Stomach (tissue), 8 donors: ENCODE measurements at regions not wholly inside any gene's neighbourhood (a gene's known extent, or its start where the extent isn't known, plus 50 kb on each side); places are given as distances from the start of the nearest gene placed in this dataset.

Source experiments
- DNase-seq, 2 donors: peaks; one replicate each; pipeline versions ENCODE4 v3.0.0 to v3.0.0-alpha.2; 2013 to 2019
- H3K27ac ChIP-seq, 5 donors: fragments of 200-600 bp in 4 of 5; sonication (generic) in 4 of 5; one replicate each; pipeline ENCODE4 v1.5.1; 2013 to 2019; ENCODE audit warnings: mild to moderate bottlenecking in 1 of 5, moderate library complexity in 1 of 5
- H3K27me3 ChIP-seq, 3 donors: fragments of 200-600 bp; sonication (generic); one replicate each; pipeline ENCODE4 v1.5.1; 2017 to 2019; ENCODE audit warnings: mixed run types in 1 of 3
- H3K36me3 ChIP-seq, 4 donors: fragments of 200-600 bp; sonication (generic); 1 replicate in 3 of 4; 2 replicates in 1 of 4; pipeline ENCODE4 v1.5.1; 2016 to 2019
- H3K4me1 ChIP-seq, 4 donors: fragments of 200-600 bp; sonication (generic); one replicate each; pipeline ENCODE4 v1.5.1; 2016 to 2019
- H3K4me3 ChIP-seq, 4 donors: fragments of 200-600 bp; sonication (generic) in 3 of 4; one replicate each; pipeline ENCODE4 v1.5.1; 2016 to 2019; ENCODE audit warnings: mild to moderate bottlenecking in 1 of 4
- H3K9me3 ChIP-seq, 4 donors: fragments of 200-600 bp; sonication (generic); one replicate each; pipeline ENCODE4 v1.5.1; 2016 to 2019
- EP300 ChIP-seq: sonication (generic); formaldehyde crosslinking; IDR thresholded peaks from one replicate; pipeline ENCODE4 v1.6.1; 2017; ENCODE audit warnings: antibody characterized with exemption
- POLR2A ChIP-seq, 4 donors: fragments of 450-650 bp; IDR thresholded peaks; one replicate each; pipeline ENCODE4 v1.6.1; 2016; ENCODE audit warnings: antibody characterized with exemption in 4 of 4, control low read depth in 2 of 4, mild to moderate bottlenecking in 1 of 4, moderate library complexity in 1 of 4
- POLR2AphosphoS5 ChIP-seq, 3 donors: sonication (generic); formaldehyde crosslinking; IDR thresholded peaks; one replicate each; pipeline ENCODE4 v1.6.1; 2016; ENCODE audit warnings: antibody characterized with exemption in 3 of 3
- WGBS, 5 donors: extraction: QIAGEN DNeasy Blood & Tissue Kit in 3 of 5; methylation state at CpG; one replicate each; pipeline versions ENCODE4 v1.1.5 to v1.1.7; 2013 to 2018; 5-methylcytosine and 5-hydroxymethylcytosine counted together
- intact Hi-C: fragments of 100-400 bp; cut with DNase I; formaldehyde crosslinking; loops from one replicate; pipeline ENCODE4 v1.15.1; 2023; ENCODE audit warnings: low total_unique reads
- TF ChIP-seq, protein P1 (sequence below), 7 experiments: fragments of 450-650 bp in 4 of 7; fragments of 200-600 bp in 3 of 7; sonication (generic) in 3 of 7; IDR thresholded peaks; one replicate each; pipeline ENCODE4 v1.5.1; 2016 to 2019; ENCODE audit warnings: antibody characterized with exemption in 7 of 7, control low read depth in 2 of 7, mild to moderate bottlenecking in 1 of 7
- donor health status: healthy with polysubstance abuse.
- donor health status: Bipolar disorder and iron deficiency.
- donor health status: healthy.

DNA sequence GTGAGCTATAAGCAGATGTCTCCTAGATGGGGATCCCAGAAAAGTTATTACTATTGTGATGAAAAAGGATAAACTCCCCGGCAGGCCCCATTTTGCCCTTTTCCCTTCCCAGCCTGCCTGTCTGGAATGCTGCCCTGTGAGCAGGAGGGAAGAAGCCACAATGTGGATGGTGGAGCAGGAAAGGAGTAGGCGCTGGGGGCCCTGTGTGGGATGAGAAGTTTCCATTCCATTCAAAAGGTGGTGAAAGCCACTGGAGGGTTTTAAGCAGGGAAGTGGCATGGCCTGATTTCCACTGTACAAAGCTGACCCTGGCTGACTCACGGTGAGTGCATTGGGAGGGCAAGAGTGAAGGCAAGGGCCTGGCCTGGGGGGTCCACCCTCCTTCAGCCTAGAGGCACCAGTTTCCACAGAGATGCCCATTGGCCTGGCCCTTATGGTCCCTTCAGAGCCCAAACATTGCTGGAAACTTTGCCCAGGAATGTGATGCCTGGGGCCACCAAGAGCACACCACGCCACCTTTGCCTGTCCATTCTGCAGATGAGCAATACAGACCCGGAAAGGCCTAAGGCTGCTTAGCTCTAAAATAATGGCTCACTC, 206.9 kb downstream of the RPLP1 start:
- Histone ChIP-seq H3K27ac (no peak overlapping the region), H3K4me1 (peaks cover 0 to 4% (median 0%) of the 10 kb centered on the region in 4 donors), H3K4me3 (no peak overlapping the region), H3K36me3 (no peaks in the 10 kb centered on the region), H3K9me3 (no peaks in the 10 kb centered on the region), H3K27me3 (peaks cover 0 to 23% (median 0%) of the 10 kb centered on the region in 3 donors)
- TF ChIP-seq POLR2A (IDR thresholded peaks at IDR 0.05) (no peak), EP300 (no peak), POLR2AphosphoS5 (IDR thresholded peaks at IDR 0.05) (no peak)
- TF ChIP-seq, protein P1, sequence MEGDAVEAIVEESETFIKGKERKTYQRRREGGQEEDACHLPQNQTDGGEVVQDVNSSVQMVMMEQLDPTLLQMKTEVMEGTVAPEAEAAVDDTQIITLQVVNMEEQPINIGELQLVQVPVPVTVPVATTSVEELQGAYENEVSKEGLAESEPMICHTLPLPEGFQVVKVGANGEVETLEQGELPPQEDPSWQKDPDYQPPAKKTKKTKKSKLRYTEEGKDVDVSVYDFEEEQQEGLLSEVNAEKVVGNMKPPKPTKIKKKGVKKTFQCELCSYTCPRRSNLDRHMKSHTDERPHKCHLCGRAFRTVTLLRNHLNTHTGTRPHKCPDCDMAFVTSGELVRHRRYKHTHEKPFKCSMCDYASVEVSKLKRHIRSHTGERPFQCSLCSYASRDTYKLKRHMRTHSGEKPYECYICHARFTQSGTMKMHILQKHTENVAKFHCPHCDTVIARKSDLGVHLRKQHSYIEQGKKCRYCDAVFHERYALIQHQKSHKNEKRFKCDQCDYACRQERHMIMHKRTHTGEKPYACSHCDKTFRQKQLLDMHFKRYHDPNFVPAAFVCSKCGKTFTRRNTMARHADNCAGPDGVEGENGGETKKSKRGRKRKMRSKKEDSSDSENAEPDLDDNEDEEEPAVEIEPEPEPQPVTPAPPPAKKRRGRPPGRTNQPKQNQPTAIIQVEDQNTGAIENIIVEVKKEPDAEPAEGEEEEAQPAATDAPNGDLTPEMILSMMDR (IDR thresholded peaks at IDR 0.05), result no peak
- WGBS, 5 donors, result 89 to 98% (median 95%) methylated on average over 5 of the region's 5 CpGs
- DNase-seq, result no peak
- intact Hi-C loops, result no loop called here

DNA sequence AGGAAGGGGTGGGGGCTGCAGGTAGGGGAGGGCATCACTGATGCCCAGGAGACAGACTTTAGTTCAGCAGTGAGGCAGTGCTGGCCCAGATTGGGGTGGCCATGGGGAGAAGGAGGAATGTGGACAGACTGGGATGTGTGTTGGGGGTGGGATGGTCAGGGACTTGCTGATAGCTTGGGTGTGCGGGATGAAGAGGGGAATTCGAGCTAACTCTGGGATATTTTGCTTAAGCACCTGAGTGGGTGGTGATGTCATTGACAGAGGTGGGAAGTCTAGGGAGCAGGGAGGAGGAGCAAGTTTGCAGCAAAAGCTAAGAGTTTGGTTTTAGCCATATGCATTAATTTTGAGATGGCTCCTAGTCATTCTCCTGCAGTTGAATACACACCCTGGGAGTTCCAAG, 207.5 kb downstream of the RPLP1 start:
- no peak overlapping the region for H3K27ac ChIP-seq
- no peak for TF ChIP-seq POLR2AphosphoS5 (IDR thresholded peaks at IDR 0.05)
- TF ChIP-seq POLR2A (IDR thresholded peaks at IDR 0.05), result no peak
- no peak for TF ChIP-seq EP300
- TF ChIP-seq, protein P1 (IDR thresholded peaks at IDR 0.05), result no peak
- peaks cover 0 to 23% (median 0%) of the 10 kb centered on the region in 3 donors for H3K27me3 ChIP-seq
- H3K36me3 ChIP-seq, result no peaks in the 10 kb centered on the region
- 91 to 97% (median 92%) methylated on average over 2 of the region's 2 CpGs for WGBS, 5 donors
- H3K4me3 ChIP-seq, result no peak overlapping the region
- H3K4me1 ChIP-seq, result peaks cover 0 to 7% (median 0%) of the 10 kb centered on the region in 4 donors
- no peaks in the 10 kb centered on the region for H3K9me3 ChIP-seq
- intact Hi-C loops, result no loop called here
- DNase-seq, result no peak

DNA sequence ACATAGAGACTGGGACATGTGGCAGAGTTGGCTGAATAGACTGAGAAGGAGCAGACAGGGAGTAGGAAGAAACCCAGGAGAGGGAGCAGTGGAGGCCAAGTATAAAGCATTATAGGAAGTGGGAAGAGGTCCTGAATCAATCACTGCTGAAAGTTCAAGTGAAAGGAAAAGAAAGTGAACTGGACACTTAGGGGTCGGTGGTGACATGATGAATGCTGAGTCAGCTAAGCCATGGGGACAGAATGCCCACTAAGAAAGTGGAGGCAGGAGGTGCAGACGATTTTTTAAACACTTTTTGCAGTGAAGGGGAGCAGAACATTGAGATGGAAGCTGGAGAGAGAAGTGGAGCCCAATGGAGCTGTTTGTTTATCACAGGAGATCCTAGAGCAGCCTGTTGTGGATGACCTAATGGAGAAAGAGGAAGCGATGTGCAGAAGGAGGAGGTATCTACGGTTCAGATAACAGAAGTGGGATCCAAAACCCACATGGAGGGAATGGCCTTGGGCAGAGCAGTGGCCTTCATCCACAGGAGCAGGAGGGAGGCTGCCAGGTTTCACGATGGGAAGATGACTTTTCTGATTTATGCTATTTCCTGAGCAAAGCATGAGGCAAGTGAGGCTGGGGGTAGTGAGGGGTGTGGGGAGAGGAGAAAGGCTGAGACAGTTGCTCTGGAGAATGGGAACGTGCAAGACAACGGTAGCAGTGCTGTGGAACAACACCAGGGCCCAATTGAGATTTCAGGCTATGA, 208.2 kb downstream of the RPLP1 start:
- no peaks in the 10 kb centered on the region for H3K9me3 ChIP-seq
- H3K4me3 ChIP-seq, result no peak overlapping the region
- no peak overlapping the region for H3K27ac ChIP-seq
- H3K36me3 ChIP-seq, result no peaks in the 10 kb centered on the region
- peaks cover 0 to 13% (median 5%) of the 10 kb centered on the region in 4 donors for H3K4me1 ChIP-seq
- peaks cover 0 to 23% (median 0%) of the 10 kb centered on the region in 3 donors for H3K27me3 ChIP-seq
- WGBS, 5 donors, result 70 to 86% (median 81%) methylated on average over 7 of the region's 7 CpGs
- TF ChIP-seq EP300, result no peak
- TF ChIP-seq POLR2A (IDR thresholded peaks at IDR 0.05), result no peak
- TF ChIP-seq POLR2AphosphoS5 (IDR thresholded peaks at IDR 0.05), result no peak
- TF ChIP-seq, protein P1 (IDR thresholded peaks at IDR 0.05), result no peak
- no peak for DNase-seq
- intact Hi-C loops, result no loop called here

DNA sequence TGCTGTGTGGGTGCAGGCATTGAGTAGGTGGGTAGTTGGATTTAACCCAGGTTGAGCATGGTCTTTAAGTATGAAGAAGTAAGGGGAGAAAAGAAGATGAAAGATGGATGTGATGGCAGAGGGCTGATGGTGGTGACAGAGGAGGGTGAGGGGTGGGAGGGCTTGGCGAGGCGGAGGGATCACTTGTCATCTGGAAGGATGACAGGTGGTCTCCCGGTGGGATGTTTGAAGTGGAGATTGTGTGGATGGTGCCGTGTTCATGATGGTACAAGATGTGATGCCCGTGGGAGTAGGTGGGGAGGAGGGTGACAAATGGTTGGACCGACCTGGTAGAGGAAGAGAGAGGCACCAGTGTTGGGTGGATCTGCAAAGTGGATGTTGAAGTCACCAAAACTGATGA, 208.8 kb downstream of the RPLP1 start:
- Histone ChIP-seq H3K27me3 (peaks cover 0 to 23% (median 0%) of the 10 kb centered on the region in 3 donors), H3K27ac (no peak overlapping the region), H3K4me1 (peaks cover 0 to 18% (median 10%) of the 10 kb centered on the region in 4 donors), H3K9me3 (no peaks in the 10 kb centered on the region), H3K4me3 (no peak overlapping the region), H3K36me3 (no peaks in the 10 kb centered on the region)
- WGBS, 5 donors, result 89 to 92% (median 91%) methylated on average over 6 of the region's 6 CpGs
- DNase-seq, result no peak
- intact Hi-C loops, result no loop called here
- TF ChIP-seq POLR2A (IDR thresholded peaks at IDR 0.05), result no peak
